BJ (cell line): ENCODE measurements at regions not wholly inside any gene's neighbourhood (a gene's known extent, or its start where the extent isn't known, plus 50 kb on each side); places are given as distances from the start of the nearest gene placed in this dataset.
"Not testable (repeated sequence)": the region's sequence is repeated elsewhere in the genome, so short reads cannot be mapped to it uniquely, and the experiment has no call there.

Experiments used
- CTCF ChIA-PET: fragments of 350-600 bp; formaldehyde crosslinking; extraction: SDS; loops from one replicate; lab custom pipeline; 2021; ENCODE audit warnings: antibody characterized with exemption, inconsistent platforms; lab: Yijun Ruan, JAX
- POLR2A ChIA-PET: fragments of 300-600 bp; sonication (Branson Sonifier 250); formaldehyde crosslinking; extraction: SDS; loops from one replicate; lab custom pipeline; 2021; ENCODE audit warnings: antibody characterized with exemption; lab: Charles Lee
- DNase-seq: peaks from one replicate; pipeline ENCODE4 v3.0.0-alpha.2; 2011; ENCODE audit warnings: low read depth
- H3K27me3 ChIP-seq: 2 replicates; pipeline ENCODE4 v1.6.0; 2011; ENCODE audit warnings: low read length; ENCODE audit not compliant: control insufficient read depth, insufficient read depth
- H3K36me3 ChIP-seq: 2 replicates; pipeline ENCODE4 v1.5.1; 2011; ENCODE audit warnings: low read length; ENCODE audit not compliant: control insufficient read depth, insufficient read depth
- H3K4me3 ChIP-seq: 2 replicates; pipeline ENCODE4 v1.5.1; 2011; ENCODE audit warnings: low read depth, mild to moderate bottlenecking, control low read depth, low read length
- TF ChIP-seq, protein P1 (sequence below): IDR thresholded peaks from 2 replicates; pipeline ENCODE4 v1.5.1; 2011; ENCODE audit warnings: low read depth, mild to moderate bottlenecking, control low read depth, inconsistent platforms, low read length, moderate library complexity; ENCODE audit not compliant: insufficient read depth

DNA sequence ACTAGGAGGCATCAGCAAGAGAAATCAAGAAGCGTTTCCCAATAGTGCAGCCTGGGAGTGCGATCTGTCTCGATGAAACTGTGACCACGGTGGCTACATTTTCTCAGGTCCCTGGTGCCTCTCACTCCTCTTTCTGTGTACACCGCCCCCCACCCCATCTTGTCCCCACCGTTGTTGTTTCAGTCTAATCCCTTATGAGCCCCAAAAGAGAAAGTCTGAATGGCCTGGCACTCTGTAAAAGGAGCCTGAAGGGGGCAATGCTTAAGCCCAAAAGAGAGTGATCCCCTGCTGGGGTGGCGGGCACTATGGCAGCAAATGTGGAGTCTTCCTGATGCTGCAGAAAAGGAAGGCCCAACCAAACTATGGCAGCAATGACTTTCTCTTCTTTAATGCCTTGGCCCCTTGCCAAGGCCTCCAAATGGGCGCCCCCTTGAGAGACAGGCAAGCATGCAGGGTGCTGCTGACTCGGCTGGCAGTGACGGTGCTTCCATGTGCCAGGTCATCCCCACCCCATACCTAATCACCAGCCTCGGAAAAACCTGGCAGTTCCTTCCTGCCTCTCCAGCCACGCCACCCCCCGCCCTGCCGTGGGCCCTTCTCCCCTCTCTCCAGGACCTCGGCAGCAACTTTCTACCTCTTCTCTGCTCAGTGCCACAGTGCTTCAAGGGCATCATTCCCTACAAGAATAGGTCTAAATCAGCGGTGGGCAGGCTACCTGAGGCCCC is 123.0 kb downstream of the CYP26B1 start:
- POLR2A ChIA-PET: no interaction called here
- H3K27me3 ChIP-seq: no peaks in the 10 kb centered on the region
- no peak overlapping the region for H3K4me3 ChIP-seq
- no peaks in the 10 kb centered on the region for H3K36me3 ChIP-seq
- CTCF ChIA-PET: no interaction called here
- no peak for DNase-seq
- TF ChIP-seq, protein P1, sequence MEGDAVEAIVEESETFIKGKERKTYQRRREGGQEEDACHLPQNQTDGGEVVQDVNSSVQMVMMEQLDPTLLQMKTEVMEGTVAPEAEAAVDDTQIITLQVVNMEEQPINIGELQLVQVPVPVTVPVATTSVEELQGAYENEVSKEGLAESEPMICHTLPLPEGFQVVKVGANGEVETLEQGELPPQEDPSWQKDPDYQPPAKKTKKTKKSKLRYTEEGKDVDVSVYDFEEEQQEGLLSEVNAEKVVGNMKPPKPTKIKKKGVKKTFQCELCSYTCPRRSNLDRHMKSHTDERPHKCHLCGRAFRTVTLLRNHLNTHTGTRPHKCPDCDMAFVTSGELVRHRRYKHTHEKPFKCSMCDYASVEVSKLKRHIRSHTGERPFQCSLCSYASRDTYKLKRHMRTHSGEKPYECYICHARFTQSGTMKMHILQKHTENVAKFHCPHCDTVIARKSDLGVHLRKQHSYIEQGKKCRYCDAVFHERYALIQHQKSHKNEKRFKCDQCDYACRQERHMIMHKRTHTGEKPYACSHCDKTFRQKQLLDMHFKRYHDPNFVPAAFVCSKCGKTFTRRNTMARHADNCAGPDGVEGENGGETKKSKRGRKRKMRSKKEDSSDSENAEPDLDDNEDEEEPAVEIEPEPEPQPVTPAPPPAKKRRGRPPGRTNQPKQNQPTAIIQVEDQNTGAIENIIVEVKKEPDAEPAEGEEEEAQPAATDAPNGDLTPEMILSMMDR: no peak

DNA sequence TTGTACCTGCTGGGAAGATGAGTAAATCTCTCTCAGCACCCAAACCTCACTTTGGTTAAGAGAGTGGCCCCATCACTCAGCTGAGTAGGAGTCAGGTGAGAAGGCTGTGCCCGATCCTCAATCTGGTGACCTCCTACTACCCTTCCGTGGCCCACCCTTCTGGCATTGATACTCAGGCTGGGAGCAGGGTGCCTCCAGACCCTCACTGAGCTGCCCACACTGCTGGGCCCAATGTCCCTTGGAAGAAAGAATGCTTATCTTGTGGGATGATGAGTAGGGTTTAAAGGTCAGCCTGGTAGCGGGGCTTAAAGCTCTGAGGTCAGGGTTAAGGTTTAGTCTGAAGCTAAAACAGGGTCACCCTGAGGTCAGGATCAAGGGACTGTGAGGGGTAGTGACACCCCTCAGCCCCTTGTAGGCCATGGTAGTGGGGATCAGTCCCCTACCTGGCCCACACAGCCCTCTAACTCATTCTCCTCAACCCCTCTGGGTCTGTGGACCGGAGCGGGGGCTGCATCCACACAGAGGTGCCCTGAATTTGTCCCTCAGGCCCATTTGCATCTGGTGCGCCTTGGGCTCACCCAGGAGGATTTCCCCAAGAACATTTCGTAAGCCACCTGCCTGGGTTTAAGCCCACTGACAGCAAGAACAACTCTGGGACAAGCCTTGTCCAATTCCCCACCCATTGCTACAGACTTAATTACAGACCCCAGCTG is 123.8 kb downstream of the CYP26B1 start:
- TF ChIP-seq, protein P1: no peak
- POLR2A ChIA-PET: no interaction called here
- no peak for DNase-seq
- Histone ChIP-seq H3K27me3 (no peaks in the 10 kb centered on the region), H3K4me3 (no peak overlapping the region), H3K36me3 (no peaks in the 10 kb centered on the region)
- CTCF ChIA-PET: no interaction called here

DNA sequence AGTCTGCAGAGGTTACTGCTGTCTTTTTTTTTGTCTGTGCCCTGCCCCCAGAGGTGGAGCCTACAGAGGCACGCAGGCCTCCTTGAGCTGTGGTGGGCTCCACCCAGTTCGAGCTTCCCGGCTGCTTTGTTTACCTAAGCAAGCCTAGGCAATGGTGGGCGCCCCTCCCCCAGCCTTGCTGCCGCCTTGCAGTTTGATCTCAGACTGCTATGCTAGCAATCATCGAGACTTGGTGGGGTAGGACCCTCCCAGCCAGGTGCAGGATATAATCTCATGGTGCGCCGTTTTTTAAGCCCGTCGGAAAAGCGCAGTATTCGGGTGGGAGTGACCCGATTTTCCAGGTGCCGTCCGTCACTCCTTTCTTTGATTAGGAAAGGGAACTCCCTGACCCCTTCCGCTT is 126.3 kb downstream of the CYP26B1 start:
- H3K27me3 ChIP-seq, POLR2A ChIA-PET, CTCF ChIA-PET, H3K4me3 ChIP-seq, H3K36me3 ChIP-seq, DNase-seq: not testable (repeated sequence)

DNA sequence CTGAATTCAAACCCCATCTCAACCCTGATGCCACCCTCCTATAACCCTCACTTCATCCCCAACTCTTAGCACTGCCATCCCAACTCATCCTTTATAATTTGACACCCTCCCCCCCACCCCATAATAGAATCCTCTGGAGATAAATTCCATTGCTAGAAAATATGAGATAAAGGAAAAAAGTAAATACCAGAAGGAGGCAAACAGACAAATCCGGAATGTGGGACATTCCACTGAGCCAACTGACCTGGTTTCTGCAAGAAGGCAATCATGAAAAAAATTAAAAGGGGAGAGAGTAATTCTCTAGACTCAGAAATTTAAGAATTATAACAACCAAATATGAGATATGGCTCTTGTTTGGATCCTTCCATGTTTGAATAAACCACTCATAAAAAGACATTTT is 132.4 kb downstream of the CYP26B1 start:
- ChIA-PET POLR2A (no interaction called here), CTCF (no interaction called here)
- TF ChIP-seq, protein P1: no peak
- Histone ChIP-seq H3K27me3 (0 out of 2 replicates have a peak, but pooled peaks cover 1% of the 10 kb centered on the region), H3K4me3 (no peak overlapping the region), H3K36me3 (no peaks in the 10 kb centered on the region)
- DNase-seq: no peak

DNA sequence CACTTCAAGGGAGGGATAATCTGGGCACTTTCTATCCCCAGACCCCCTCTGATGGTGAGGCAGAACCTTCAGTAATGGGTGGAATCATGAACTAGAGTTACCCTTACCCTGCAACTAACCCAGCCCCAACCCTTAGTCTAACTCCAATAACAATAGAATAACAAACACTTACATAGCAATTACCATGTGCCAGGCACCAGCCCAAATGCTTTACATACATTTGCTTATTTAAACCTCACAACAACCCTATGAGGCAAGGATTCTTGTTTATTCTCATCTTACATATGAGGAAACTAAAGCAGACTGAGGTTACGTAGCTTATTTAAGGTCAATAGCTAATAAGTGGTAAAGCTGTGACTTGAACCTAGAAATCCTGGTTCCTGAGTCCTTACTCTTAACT is 132.8 kb downstream of the CYP26B1 start:
- CTCF ChIA-PET: no interaction called here
- POLR2A ChIA-PET: no interaction called here
- DNase-seq: no peak
- Histone ChIP-seq H3K27me3 (0 out of 2 replicates have a peak, but pooled peaks cover 1% of the 10 kb centered on the region), H3K36me3 (no peaks in the 10 kb centered on the region), H3K4me3 (no peak overlapping the region)
- TF ChIP-seq, protein P1: no peak
